Liver (tissue), 8 donors: ENCODE measurements at regions not wholly inside any gene's neighbourhood (a gene's known extent, or its start where the extent isn't known, plus 50 kb on each side); places are given as distances from the start of the nearest gene placed in this dataset.

ENCODE experiments used
- DNase-seq: peaks from one replicate; pipeline ENCODE4 v3.0.0-alpha.2; 2017; ENCODE audit warnings: low spot score
- H3K27ac ChIP-seq, 2 donors: one replicate each; pipeline ENCODE4 v1.7.0; 2013; ENCODE audit warnings: inconsistent platforms in 2 of 2, low read length in 2 of 2, control low read depth in 1 of 2, low read depth in 1 of 2, mild to moderate bottlenecking in 1 of 2
- H3K27me3 ChIP-seq, 4 donors: one replicate each; pipeline versions ENCODE4 v1.6.1 to v1.7.0; 2013; ENCODE audit warnings: low read length in 3 of 4, inconsistent platforms in 1 of 4, mild to moderate bottlenecking in 1 of 4, moderate library complexity in 1 of 4; ENCODE audit not compliant: control insufficient read depth in 4 of 4, insufficient read depth in 4 of 4
- H3K36me3 ChIP-seq, 4 donors: one replicate each; pipeline versions ENCODE4 v1.6.1 to v1.7.0; 2013; ENCODE audit warnings: low read length in 3 of 4, mild to moderate bottlenecking in 3 of 4, low read depth in 1 of 4, moderate library complexity in 1 of 4; ENCODE audit not compliant: control insufficient read depth in 4 of 4, insufficient read depth in 3 of 4
- H3K4me1 ChIP-seq, 4 donors: one replicate each; pipeline versions ENCODE4 v1.6.1 to v1.7.0; 2013; ENCODE audit warnings: low read length in 3 of 4, mild to moderate bottlenecking in 3 of 4, moderate library complexity in 1 of 4; ENCODE audit not compliant: control insufficient read depth in 4 of 4, insufficient read depth in 4 of 4
- H3K4me3 ChIP-seq, 3 donors: one replicate each; pipeline versions ENCODE4 v1.6.1 to v1.7.0; 2013; ENCODE audit warnings: low read length in 3 of 3, control low read depth in 1 of 3, low read depth in 1 of 3, mild to moderate bottlenecking in 1 of 3
- H3K9ac ChIP-seq, 2 donors: one replicate each; pipeline ENCODE4 v1.7.0; 2013; ENCODE audit warnings: low read length in 2 of 2, mild to moderate bottlenecking in 2 of 2, moderate library complexity in 2 of 2, control low read depth in 1 of 2, low read depth in 1 of 2
- H3K9me3 ChIP-seq, 4 donors: one replicate each; pipeline versions ENCODE4 v1.6.1 to v1.7.0; 2013; ENCODE audit warnings: low read length in 3 of 4; ENCODE audit not compliant: control insufficient read depth in 4 of 4
- ATF3 ChIP-seq: IDR thresholded peaks from 2 replicates; pipeline ENCODE4 v1.6.1; 2016; ENCODE audit warnings: antibody characterized with exemption
- CTCF ChIP-seq: fragments of 150-350 bp; IDR thresholded peaks from 2 replicates; pipeline ENCODE4 v1.5.1; 2017; ENCODE audit warnings: improper control_type of control experiment, low read depth, low read length; ENCODE audit not compliant: missing input control
- EGR1 ChIP-seq, 2 donors: IDR thresholded peaks; 2 replicates each; pipeline ENCODE4 v1.6.1; 2016 to 2018; ENCODE audit warnings: antibody characterized with exemption in 2 of 2, low read depth in 2 of 2
- FOXA1 ChIP-seq: IDR thresholded peaks from 2 replicates; pipeline ENCODE4 v1.6.1; 2016; ENCODE audit warnings: antibody characterized with exemption
- FOXA2 ChIP-seq: IDR thresholded peaks from 2 replicates; pipeline ENCODE4 v1.6.1; 2016; ENCODE audit warnings: antibody characterized with exemption
- GABPA ChIP-seq, 2 donors: IDR thresholded peaks in 1 of 2; conservative IDR thresholded peaks in 1 of 2; 2 replicates each; pipeline ENCODE4 v1.6.1; 2016; ENCODE audit warnings: antibody characterized with exemption in 2 of 2, mild to moderate bottlenecking in 1 of 2, moderate library complexity in 1 of 2
- HNF4A ChIP-seq, 2 donors: conservative IDR thresholded peaks; 2 replicates each; pipeline ENCODE4 v1.6.1; 2016; ENCODE audit warnings: antibody characterized with exemption in 2 of 2, mild to moderate bottlenecking in 2 of 2
- HNF4G ChIP-seq: IDR thresholded peaks from 2 replicates; pipeline ENCODE4 v1.6.1; 2016; ENCODE audit warnings: antibody characterized with exemption
- JUND ChIP-seq, 2 donors: IDR thresholded peaks; 2 replicates each; pipeline ENCODE4 v1.6.1; 2016; ENCODE audit warnings: antibody characterized with exemption in 2 of 2
- MAX ChIP-seq: IDR thresholded peaks from 2 replicates; pipeline ENCODE4 v1.6.1; 2016; ENCODE audit warnings: antibody characterized with exemption
- NR2F2 ChIP-seq: IDR thresholded peaks from 2 replicates; pipeline ENCODE4 v1.6.1; 2016; ENCODE audit warnings: antibody characterized with exemption
- RAD21 ChIP-seq, 2 donors: IDR thresholded peaks; 2 replicates each; pipeline ENCODE4 v1.6.1; 2016; ENCODE audit warnings: antibody characterized with exemption in 2 of 2, mild to moderate bottlenecking in 2 of 2
- REST ChIP-seq: IDR thresholded peaks from 2 replicates; pipeline ENCODE4 v1.6.1; 2016; ENCODE audit warnings: antibody characterized with exemption, mild to moderate bottlenecking
- RXRA ChIP-seq, 2 donors: IDR thresholded peaks; 2 replicates each; pipeline ENCODE4 v1.6.1; 2017 to 2018; ENCODE audit warnings: antibody characterized with exemption in 2 of 2, mild to moderate bottlenecking in 1 of 2
- SP1 ChIP-seq: IDR thresholded peaks from 2 replicates; pipeline ENCODE4 v1.6.1; 2018; ENCODE audit warnings: antibody characterized with exemption, mild to moderate bottlenecking
- TAF1 ChIP-seq: conservative IDR thresholded peaks from 2 replicates; pipeline ENCODE4 v1.6.1; 2016; ENCODE audit warnings: antibody characterized with exemption, mild to moderate bottlenecking
- YY1 ChIP-seq: IDR thresholded peaks from 2 replicates; pipeline ENCODE4 v1.6.1; 2016; ENCODE audit warnings: antibody characterized with exemption, mild to moderate bottlenecking
- WGBS: extraction: QIAGEN DNeasy Blood & Tissue Kit; methylation state at CpG from one replicate; pipeline ENCODE4 v1.1.7; 2013; 5-methylcytosine and 5-hydroxymethylcytosine counted together
- TF ChIP-seq, protein P1 (sequence below): IDR thresholded peaks from 2 replicates; pipeline ENCODE4 v1.6.1; 2016; ENCODE audit warnings: antibody characterized with exemption
- donor health status: healthy.
- donor health status: healthy.
- donor health status: healthy.
- donor health status: healthy.
- donor health status: healthy.

- Histone ChIP-seq H3K4me3 (no peak overlapping the region), H3K9ac (no peak overlapping the region), H3K27ac (no peak overlapping the region), H3K27me3 (no peaks in the 10 kb centered on the region), H3K4me1 (no peaks in the 10 kb centered on the region), H3K9me3 (no peaks in the 10 kb centered on the region), H3K36me3 (no peaks in the 10 kb centered on the region)
- WGBS: 76% methylated on average over 9 of the region's 9 CpGs
- TF ChIP-seq SP1 (no peak), NR2F2 (no peak), FOXA1 (no peak), FOXA2 (no peak), MAX (no peak), TAF1 (no peak), JUND (IDR thresholded peaks at IDR 0.05) (no peak), EGR1 (IDR thresholded peaks at IDR 0.05; ENCODE audit: low read depth in 2 of 2) (no peak), RAD21 (IDR thresholded peaks at IDR 0.05) (no peak), RXRA (IDR thresholded peaks at IDR 0.05) (no peak), GABPA (IDR thresholded peaks at IDR 0.05 in 1 of 2, conservative IDR thresholded peaks at IDR 0.05 in 1 of 2) (no peak), HNF4A (conservative IDR thresholded peaks at IDR 0.05) (no peak), YY1 (no peak), REST (no peak), CTCF (no peak)
- TF ChIP-seq, protein P1, sequence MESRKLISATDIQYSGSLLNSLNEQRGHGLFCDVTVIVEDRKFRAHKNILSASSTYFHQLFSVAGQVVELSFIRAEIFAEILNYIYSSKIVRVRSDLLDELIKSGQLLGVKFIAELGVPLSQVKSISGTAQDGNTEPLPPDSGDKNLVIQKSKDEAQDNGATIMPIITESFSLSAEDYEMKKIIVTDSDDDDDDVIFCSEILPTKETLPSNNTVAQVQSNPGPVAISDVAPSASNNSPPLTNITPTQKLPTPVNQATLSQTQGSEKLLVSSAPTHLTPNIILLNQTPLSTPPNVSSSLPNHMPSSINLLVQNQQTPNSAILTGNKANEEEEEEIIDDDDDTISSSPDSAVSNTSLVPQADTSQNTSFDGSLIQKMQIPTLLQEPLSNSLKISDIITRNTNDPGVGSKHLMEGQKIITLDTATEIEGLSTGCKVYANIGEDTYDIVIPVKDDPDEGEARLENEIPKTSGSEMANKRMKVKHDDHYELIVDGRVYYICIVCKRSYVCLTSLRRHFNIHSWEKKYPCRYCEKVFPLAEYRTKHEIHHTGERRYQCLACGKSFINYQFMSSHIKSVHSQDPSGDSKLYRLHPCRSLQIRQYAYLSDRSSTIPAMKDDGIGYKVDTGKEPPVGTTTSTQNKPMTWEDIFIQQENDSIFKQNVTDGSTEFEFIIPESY: no peak
- DNase-seq: no peak
These were observed 81.1 kb downstream of the XRCC2 start for GRCh38 chr7:152594801-152595200.

DNA sequence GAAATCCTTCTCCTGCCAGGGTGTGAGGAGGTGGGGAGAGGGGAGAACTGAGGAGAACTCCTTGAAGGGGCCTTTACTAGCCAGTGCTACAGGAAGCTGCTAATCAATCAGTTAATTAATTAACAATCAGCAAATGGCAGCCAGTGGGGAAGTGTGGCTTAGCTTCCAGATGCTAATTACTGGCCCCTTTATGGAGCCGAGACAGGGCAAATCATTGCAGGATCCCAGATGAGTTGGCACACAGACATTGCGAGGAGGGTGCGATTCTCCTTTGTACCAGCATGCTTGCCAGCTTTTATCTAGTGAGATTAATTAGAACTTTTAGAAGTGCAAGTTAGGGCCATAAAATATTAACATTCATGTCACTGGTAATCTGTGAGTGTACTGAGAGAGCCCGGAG is 84.0 kb downstream of the XRCC2 start:
- WGBS: 92% methylated on average over 4 of the region's 4 CpGs
- Histone ChIP-seq H3K4me3 (no peak overlapping the region), H3K4me1 (no peaks in the 10 kb centered on the region), H3K27me3 (no peaks in the 10 kb centered on the region), H3K36me3 (no peaks in the 10 kb centered on the region), H3K27ac (no peak overlapping the region), H3K9me3 (no peaks in the 10 kb centered on the region), H3K9ac (no peak overlapping the region)
- DNase-seq: no peak
- TF ChIP-seq GABPA (IDR thresholded peaks at IDR 0.05 in 1 of 2, conservative IDR thresholded peaks at IDR 0.05 in 1 of 2) (no peak), RXRA (IDR thresholded peaks at IDR 0.05) (no peak), CTCF (no peak), FOXA2 (no peak), FOXA1 (no peak), YY1 (no peak), SP1 (no peak), HNF4G (no peak), ATF3 (no peak), HNF4A (conservative IDR thresholded peaks at IDR 0.05) (no peak), RAD21 (IDR thresholded peaks at IDR 0.05) (no peak), NR2F2 (no peak), EGR1 (IDR thresholded peaks at IDR 0.05; ENCODE audit: low read depth in 2 of 2) (no peak), MAX (no peak), JUND (IDR thresholded peaks at IDR 0.05) (no peak)
- TF ChIP-seq, protein P1: no peak
